NCI-H2227 treated with DMSO at 0.1 percent for 48 hours (cell line): ENCODE measurements at regions not wholly inside any gene's neighbourhood (a gene's known extent, or its start where the extent isn't known, plus 50 kb on each side); places are given as distances from the start of the nearest gene placed in this dataset.
A peak's percentile ranks its signal among the peaks of the same experiment; 100 is the strongest.
"Not testable (repeated sequence)": the region's sequence is repeated elsewhere in the genome, so short reads cannot be mapped to it uniquely, and the experiment has no call there.

Experiments used
- DNase-seq: peaks from one replicate; lab custom pipeline; 2025; lab: John Stamatoyannopoulos, UW

DNA sequence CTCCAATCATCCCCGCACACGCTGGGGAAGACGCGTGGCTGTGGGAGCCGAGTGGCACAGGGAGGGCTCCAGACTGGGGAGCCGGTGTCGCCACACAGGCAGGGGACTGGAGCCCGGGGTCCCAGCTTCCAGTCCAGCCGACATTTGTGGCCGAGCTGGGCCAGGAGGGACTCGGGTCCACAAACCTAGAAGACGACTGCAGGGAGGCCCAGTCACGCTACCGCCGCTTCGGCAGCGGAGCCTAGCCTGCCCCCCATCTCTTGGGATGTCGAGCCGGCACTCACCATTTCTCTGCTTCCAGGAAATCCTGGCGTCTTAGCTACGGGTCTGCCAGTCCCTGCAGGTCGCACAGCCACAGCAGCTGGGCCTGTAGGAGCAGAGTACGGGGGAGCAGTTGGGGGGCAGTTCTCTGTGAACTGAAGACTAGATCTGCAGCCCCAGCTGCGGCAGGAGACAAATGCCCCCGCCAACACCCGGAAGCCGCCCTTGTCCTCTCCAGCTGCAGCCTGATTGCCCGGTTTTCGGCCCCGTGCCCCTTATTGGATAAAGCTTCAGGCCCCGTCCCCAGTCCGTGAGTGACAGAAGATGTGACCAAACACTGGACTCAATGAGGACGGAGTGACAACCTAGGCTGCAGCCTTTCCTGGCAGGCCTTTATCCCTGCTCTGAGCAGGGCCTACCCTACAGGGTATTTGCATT, 270.7 kb downstream of the ZNF33B start:
- DNase-seq = peak; percentile 74

- DNase-seq = no peak
Observed at GRCh38 chr10:42351745-42352144, 286.6 kb downstream of the ZNF33B start.

- not testable (repeated sequence) for DNase-seq
Observed at GRCh38 chr10:42336593-42337337, 301.6 kb downstream of the ZNF33B start.

DNA sequence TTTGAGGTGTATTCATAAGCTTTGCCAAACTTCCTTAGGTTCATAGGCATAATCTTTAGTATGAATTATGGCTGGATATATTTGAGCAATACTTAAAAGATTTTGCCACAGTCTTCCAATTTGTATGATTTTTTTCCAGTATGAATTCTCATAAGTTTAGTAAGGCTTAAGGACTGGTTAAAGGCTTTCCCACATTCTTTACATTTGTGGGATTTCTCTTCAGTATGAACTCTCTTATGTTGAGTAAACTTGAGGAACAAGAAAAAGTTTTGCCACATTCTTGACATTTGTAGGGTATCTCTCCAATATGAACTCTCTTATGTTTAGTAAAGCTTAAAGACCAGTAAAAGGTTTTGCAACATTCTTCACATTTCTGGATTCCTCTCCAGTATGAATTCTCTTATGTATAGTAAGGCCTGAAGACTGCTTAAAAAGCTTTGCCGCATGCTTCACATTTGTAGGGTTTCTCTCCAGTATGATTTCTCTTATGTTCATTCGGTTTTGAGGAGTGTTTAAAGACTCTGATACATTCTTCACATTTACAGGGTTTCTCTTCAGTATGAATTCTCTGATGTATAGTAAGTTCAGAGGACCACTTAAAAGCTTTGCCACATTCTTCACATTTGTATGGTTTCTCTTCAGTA, 302.6 kb downstream of the ZNF33B start:
- DNase-seq = not testable (repeated sequence)

DNA sequence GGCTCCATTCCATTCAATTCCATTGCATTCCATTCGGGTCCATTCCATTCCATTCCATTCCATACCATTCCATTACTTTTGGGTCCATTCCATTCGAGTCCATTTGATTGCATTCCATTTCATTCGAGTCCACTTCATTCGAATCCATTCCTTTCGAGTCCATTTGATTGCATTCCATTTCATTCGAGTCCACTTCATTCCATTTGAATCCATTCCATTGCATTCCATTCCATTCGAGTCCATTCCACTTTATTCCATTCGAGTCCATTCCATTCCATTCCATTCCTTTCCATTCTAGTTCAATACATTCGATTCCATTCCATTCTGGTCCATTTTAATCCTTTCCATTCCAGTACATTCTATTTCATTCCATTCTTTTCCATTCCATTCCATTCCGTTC, 334.0 kb downstream of the ZNF33B start:
- no peak for DNase-seq

DNA sequence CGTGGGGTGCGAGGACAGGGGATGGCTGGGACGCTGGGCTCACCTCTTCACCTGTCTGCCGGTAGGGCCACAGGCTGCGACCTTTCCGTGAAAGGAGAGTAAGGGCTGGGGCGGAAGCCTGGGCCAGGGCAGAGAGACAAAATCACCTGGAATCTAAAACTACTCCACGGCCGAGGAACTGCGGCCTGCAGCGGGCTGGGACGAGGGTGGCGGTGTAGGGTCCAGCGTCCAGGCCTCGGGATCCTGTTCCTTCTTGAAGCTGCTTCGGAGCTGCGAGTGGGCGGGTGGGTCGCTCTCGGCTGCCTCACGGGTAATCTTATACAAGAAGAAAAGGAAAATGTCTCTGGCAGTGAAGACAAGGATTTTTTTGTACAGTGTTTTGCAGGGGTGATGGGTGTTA, 356.5 kb downstream of the ZNF33B start:
- DNase-seq = not testable (repeated sequence)

- DNase-seq = not testable (repeated sequence)
Observed at GRCh38 chr10:42269788-42270187, 368.6 kb downstream of the ZNF33B start.

DNA sequence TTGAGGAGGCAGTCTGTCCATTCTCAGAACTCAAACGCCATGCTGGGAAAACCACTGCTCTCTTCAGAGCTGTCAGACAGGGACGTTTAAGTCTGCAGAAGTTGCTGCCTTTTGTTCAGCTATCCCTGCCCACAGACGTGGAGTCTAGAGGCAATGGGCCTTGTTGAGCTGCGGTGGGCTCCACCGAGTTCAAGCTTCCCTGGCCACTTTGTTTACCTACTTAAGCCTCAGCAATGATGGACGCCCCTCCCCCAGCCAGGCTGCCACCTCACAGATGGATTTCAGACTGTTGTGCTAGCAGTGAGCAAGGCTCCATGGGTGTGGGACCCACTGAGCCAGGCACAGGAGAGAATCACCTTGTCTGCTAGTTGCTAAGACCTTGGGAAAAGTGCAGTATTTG, 375.1 kb downstream of the ZNF33B start:
- not testable (repeated sequence) for DNase-seq

- not testable (repeated sequence) for DNase-seq
Observed at GRCh38 chr10:42243002-42243401, 395.4 kb downstream of the ZNF33B start.

GRCh38 chr10:42242135-42242805, 396.1 kb downstream of the ZNF33B start:
- no peak for DNase-seq

DNA sequence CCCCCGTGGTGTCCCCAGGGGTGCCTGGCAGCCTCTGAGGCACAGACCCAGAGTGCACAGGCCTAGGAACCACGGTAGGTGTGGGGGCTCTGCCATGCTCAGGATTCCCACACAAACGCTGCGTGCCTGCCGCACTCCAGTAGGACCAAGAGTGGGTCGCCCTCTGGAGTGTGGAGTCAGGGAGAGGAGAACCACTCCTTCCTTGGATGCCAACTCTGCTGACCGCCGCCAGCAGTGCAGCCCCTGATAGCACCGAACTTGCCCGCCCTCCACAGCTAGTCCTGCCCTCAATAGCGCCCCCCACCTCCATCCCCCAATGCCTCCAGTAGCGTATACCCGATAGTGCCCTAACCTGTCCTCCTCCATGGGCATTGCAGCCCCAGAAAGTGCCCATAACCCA, 402.0 kb downstream of the ZNF33B start:
- DNase-seq = not testable (repeated sequence)

DNA sequence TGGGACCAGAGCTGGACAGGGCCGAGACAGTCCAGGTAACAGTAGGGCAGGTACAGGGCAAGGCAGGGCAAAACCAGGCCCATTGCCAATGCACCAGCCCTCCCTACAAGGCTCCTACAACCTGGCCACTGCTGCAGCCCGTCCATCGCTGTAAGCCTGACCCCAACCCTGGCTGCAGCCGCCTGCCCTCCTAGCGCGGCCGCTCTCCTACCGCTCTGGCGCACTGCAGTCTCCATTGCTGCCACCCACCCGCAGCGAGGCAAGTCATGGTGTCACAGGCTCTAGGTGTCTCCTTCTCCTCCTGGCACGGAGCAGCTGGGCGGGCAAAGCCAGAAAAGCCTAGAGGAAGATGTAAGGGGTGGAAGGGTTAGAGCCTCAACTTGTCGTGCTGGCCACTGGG, 402.6 kb downstream of the ZNF33B start:
- DNase-seq = not testable (repeated sequence)

- DNase-seq = not testable (repeated sequence)
Observed at GRCh38 chr10:42235241-42235640, 403.1 kb downstream of the ZNF33B start.

GRCh38 chr10:42234506-42234905, 403.9 kb downstream of the ZNF33B start:
- not testable (repeated sequence) for DNase-seq

DNA sequence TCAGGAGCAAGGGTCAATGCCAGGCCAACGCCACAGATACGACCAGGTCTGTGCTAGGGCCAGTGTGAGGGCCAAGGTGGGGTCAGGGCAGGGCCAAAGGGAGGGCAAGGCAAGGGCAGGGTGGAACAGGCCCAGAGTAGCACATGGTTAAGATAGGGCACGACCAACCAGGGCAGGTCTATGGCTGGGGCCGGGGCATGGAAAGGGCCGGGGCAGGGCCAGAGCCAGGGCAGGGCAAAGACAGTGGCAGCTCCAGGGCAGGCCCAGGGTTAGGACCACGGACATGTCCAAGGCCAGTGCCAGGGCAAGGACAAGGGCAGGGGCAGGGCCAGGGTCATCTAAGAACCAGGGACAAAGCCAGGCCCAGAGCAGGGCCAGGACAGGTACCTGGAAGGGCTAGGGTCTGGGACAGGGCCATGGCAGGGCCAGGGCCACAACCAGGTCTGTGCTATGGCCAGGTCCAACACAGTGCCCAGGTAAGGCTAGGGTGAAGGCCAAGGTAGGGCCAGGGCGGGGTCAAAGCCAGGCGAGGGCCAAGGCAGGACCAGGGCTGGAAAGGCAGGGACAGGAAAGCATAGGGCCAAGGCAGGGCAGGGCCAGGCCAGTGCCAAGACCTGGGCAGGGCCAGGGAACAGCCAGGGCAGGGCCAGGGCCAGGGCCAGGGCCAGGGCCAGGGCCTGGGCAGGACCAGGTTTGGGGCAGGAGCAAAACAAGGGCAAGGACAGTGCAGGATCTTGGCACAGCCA, 404.7 kb downstream of the ZNF33B start:
- DNase-seq = not testable (repeated sequence)

DNA sequence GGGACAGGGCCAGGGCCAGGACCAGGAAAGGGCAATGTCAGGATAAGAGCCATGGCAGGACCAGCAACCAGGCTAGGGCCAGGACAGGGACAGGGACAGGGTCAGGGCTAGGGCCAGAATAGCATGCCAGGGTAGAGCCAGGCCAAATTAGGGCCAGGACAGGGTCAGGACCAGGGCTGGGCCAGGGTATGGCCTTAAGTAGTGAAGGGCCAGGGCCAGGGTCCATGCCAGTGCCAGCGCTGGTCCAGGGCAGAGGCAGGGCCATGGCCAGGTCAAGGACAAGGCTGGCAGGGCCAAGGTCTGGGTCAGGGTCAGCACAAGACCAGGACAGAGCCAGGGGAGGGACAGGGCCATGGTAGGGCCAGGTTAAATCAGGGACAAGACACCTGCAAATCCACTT, 405.4 kb downstream of the ZNF33B start:
- DNase-seq = not testable (repeated sequence)

- DNase-seq = not testable (repeated sequence)
Observed at GRCh38 chr10:42230812-42231211, 407.6 kb downstream of the ZNF33B start.

GRCh38 chr10:42230115-42230514, 408.3 kb downstream of the ZNF33B start:
- not testable (repeated sequence) for DNase-seq

GRCh38 chr10:42227859-42228258, 410.5 kb downstream of the ZNF33B start:
- DNase-seq = not testable (repeated sequence)

DNA sequence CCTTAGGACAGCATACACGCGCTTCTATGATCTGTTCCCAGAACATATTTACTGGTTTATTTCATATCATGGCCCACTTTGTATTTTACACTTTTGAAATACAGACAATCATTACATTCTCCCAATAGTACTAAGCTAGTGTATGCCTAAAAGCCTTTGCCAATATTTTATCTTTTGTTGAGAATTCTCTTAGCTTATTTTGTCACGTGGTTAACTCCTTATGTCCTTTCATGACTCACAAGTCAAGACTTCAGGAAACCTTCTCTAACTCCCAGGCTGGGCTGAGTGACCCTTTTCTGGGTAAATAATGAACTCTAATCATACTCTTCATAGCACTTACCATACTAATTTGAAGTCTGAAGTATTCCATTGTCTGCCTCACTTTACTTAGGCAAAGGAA, 444.8 kb downstream of the ZNF33B start:
- DNase-seq = not testable (repeated sequence)

DNA sequence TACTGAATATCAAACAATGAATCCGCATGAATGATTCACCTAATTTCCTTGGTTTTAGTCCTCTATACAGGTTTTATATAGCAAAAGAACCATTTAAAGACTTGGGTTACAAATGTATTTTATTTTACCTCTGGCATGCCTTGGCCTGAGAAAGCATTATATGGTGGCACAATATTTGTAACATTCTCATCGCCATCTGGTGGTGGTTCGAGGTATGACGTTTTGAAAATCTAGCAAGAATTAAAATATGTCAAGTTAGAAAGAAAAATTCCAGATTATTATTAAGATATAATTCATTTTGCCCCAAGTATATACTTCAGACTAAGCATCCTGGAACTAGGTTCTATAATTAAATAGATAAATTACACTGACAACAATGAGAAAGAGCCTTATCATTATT, 445.9 kb downstream of the ZNF33B start:
- not testable (repeated sequence) for DNase-seq
